ENCODE measurements at regions not wholly inside any gene's neighbourhood (a gene's known extent, or its start where the extent isn't known, plus 50 kb on each side); places are given as distances from the start of the nearest gene placed in this dataset.

DNA sequence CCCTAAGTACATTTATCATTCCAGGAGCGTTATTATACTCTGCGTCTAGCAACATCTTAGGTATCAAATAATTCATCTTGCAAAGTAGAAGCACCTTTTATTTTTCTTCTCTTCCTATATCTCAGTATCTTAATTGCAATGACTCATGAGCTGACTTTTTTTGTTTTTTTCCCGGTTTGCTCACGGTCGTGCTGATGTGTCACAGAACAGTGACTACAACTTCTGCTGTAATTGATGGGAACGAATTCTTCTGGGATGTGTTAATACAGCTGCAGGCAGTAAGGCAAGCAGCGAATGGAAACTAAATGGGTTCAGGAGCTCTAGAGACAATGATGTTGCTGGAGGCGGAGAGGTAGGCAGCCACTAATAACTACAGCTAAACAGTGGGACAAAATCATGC is 89.8 kb upstream of the TMPRSS15 start:
- H3K27ac ChIP-seq = no peak overlapping the region
- TF ChIP-seq, protein P1, sequence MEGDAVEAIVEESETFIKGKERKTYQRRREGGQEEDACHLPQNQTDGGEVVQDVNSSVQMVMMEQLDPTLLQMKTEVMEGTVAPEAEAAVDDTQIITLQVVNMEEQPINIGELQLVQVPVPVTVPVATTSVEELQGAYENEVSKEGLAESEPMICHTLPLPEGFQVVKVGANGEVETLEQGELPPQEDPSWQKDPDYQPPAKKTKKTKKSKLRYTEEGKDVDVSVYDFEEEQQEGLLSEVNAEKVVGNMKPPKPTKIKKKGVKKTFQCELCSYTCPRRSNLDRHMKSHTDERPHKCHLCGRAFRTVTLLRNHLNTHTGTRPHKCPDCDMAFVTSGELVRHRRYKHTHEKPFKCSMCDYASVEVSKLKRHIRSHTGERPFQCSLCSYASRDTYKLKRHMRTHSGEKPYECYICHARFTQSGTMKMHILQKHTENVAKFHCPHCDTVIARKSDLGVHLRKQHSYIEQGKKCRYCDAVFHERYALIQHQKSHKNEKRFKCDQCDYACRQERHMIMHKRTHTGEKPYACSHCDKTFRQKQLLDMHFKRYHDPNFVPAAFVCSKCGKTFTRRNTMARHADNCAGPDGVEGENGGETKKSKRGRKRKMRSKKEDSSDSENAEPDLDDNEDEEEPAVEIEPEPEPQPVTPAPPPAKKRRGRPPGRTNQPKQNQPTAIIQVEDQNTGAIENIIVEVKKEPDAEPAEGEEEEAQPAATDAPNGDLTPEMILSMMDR (IDR thresholded peaks at IDR 0.05) = no peak
- no peak for TF ChIP-seq POLR2A (IDR thresholded peaks at IDR 0.05)
- no peaks in the 10 kb centered on the region for H3K36me3 ChIP-seq
- no peak overlapping the region for H3K4me3 ChIP-seq
- H3K4me1 ChIP-seq = no peaks in the 10 kb centered on the region
- ATAC-seq (no peak), DNase-seq (no peak)
- 71 to 78% (median 73%) methylated on average over 8 of the region's 8 CpGs for WGBS, 4 donors
- H3K9me3 ChIP-seq = no peaks in the 10 kb centered on the region
- no peaks in the 10 kb centered on the region for H3K27me3 ChIP-seq
- intact Hi-C loops (cut with DNase I) = no loop called here

GRCh38 chr21:18495523-18495922 is 91.9 kb upstream of the TMPRSS15 start:
- no peak for ATAC-seq
- Histone ChIP-seq H3K27me3 (no peaks in the 10 kb centered on the region), H3K27ac (no peak overlapping the region), H3K36me3 (no peaks in the 10 kb centered on the region), H3K4me3 (no peak overlapping the region), H3K9me3 (no peaks in the 10 kb centered on the region), H3K4me1 (no peaks in the 10 kb centered on the region)
- TF ChIP-seq POLR2A (IDR thresholded peaks at IDR 0.05) = no peak
- TF ChIP-seq, protein P1 (IDR thresholded peaks at IDR 0.05) = no peak
- intact Hi-C loops (cut with DNase I) = no loop called here
- DNase-seq = no peak
- 54 to 80% (median 73%) methylated on average over 1 of the region's 1 CpG for WGBS, 4 donors

DNA sequence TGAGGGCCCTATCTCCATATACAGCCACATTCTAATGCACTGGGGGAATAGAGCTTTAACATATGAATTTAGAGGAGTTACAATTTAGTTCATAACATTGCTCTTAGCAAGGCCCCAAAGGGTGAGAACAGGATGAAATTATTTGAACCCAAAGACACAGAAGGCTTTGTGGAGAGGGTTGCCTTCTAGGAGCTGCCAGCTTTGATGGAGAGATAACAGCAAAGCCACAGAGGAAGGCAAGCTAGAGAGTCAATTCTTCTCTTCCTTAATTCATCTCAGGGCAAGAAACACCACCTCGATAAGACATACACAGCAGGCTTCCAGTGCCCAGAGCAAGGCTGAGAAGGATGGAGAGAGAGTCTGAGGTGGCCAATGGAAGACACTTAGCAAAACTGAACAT is 94.8 kb upstream of the TMPRSS15 start:
- Histone ChIP-seq H3K4me1 (no peaks in the 10 kb centered on the region), H3K4me3 (no peak overlapping the region), H3K36me3 (no peaks in the 10 kb centered on the region), H3K9me3 (peaks cover 0 to 8% (median 1%) of the 10 kb centered on the region in 12 donors), H3K27me3 (no peaks in the 10 kb centered on the region), H3K27ac (no peak overlapping the region)
- no peak for TF ChIP-seq POLR2A (IDR thresholded peaks at IDR 0.05)
- TF ChIP-seq, protein P1 (IDR thresholded peaks at IDR 0.05) = no peak
- WGBS, 4 donors = 40 to 74% (median 48%) methylated on average over 1 of the region's 1 CpG
- intact Hi-C loops (cut with DNase I) = no loop called here
- DNase-seq (no peak), ATAC-seq (no peak)

DNA sequence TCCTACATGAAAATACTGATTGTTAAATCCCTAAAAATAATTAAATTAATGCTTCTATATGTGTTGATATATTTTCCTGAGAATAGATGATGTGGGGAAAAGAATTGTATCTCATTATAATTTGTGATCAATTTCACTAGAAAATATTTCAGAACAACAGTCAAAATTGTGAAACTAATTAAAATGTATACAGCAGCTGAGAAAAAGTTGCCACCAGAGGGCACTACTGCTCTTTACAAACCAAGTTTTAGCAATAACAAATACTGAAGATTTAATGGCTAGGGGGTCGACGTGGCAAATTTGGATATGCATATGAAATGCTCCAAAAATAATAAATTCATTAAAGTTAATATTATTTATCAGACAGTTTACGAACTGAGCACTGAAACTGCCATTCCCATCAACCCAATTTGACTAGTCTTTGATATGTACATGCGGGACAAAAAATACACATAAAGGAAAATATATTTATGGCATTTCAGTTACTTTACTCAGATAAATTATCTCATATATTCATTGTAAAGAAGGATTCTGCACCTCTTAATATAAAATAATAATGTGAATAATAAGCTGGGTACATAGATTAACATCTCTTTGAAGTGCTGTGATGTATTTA is 96.3 kb upstream of the TMPRSS15 start:
- DNase-seq (peak in 1 of 5 donors; percentile 6), ATAC-seq (no peak)
- Histone ChIP-seq H3K4me1 (no peaks in the 10 kb centered on the region), H3K36me3 (no peaks in the 10 kb centered on the region), H3K27ac (no peak overlapping the region), H3K4me3 (no peak overlapping the region), H3K27me3 (no peaks in the 10 kb centered on the region), H3K9me3 (peaks cover 0 to 16% (median 2%) of the 10 kb centered on the region in 12 donors)
- intact Hi-C loops (cut with DNase I) = no loop called here
- 28 to 30% (median 29%) methylated on average over 4 of the region's 4 CpGs for WGBS, 4 donors
- no peak for TF ChIP-seq POLR2A (IDR thresholded peaks at IDR 0.05)
- TF ChIP-seq, protein P1 (IDR thresholded peaks at IDR 0.05) = peak; percentile 35 to 77 (median 60)

All from heart left ventricle (tissue), 16 donors.